ENCODE measurements at regions not wholly inside any gene's neighbourhood (a gene's known extent, or its start where the extent isn't known, plus 50 kb on each side); places are given as distances from the start of the nearest gene placed in this dataset.

DNA sequence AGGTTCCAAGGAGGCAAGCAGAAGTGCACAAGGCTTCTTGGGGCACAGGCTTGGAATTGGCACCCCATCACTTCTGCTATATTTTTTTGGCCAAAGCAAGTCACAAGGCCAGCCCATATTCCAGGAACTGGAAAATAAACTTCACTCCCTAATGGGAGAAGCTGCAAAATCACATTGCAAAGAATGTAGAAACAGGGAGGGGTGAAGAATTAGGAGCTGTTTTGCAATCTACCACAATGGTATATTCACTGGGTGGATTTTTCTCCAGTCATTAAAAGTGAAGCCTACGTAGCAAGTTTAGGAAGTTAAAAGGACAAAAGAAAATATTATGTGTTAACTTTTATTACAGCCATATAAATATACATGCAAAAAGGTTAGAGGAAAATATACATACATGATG lies 464.8 kb downstream of the COG6 start:
- 41 to 76% (median 49%) methylated on average over 1 of the region's 1 CpG for WGBS, 3 donors
- DNase-seq = no peak
- Histone ChIP-seq H3K27ac (no peak overlapping the region), H3K9me3 (no peaks in the 10 kb centered on the region), H3K27me3 (no peaks in the 10 kb centered on the region), H3K4me3 (no peak overlapping the region), H3K4me1 (ENCODE audit: insufficient read depth) (peaks cover 5% of the 10 kb centered on the region), H3K36me3 (no peaks in the 10 kb centered on the region)
- TF ChIP-seq EP300 (IDR thresholded peaks at IDR 0.05) (no peak), POLR2A (IDR thresholded peaks at IDR 0.05) (no peak)
- TF ChIP-seq, protein P1, sequence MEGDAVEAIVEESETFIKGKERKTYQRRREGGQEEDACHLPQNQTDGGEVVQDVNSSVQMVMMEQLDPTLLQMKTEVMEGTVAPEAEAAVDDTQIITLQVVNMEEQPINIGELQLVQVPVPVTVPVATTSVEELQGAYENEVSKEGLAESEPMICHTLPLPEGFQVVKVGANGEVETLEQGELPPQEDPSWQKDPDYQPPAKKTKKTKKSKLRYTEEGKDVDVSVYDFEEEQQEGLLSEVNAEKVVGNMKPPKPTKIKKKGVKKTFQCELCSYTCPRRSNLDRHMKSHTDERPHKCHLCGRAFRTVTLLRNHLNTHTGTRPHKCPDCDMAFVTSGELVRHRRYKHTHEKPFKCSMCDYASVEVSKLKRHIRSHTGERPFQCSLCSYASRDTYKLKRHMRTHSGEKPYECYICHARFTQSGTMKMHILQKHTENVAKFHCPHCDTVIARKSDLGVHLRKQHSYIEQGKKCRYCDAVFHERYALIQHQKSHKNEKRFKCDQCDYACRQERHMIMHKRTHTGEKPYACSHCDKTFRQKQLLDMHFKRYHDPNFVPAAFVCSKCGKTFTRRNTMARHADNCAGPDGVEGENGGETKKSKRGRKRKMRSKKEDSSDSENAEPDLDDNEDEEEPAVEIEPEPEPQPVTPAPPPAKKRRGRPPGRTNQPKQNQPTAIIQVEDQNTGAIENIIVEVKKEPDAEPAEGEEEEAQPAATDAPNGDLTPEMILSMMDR (IDR thresholded peaks at IDR 0.05) = no peak
- intact Hi-C loops (cut with DNase I) = no loop called here

DNA sequence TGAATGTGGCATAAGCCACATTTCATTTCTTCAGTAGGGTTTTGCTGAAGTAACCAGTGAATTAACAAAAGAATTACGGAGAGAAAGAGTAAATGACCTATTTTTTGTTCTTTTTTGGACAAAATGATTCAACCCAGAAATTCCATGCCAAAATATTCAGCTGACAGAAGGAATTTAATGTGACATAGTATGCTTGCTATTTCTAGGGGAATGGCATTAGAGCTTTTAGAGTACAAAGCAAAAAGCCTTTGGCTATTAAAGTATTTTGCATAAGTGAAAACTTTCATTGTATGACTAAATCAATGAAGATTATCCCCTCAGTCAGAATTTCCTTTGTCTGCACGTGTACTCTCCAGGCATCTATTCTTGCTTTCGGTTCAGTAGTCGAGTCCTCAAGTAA lies 465.3 kb downstream of the COG6 start:
- H3K27ac ChIP-seq = no peak overlapping the region
- H3K36me3 ChIP-seq = no peaks in the 10 kb centered on the region
- WGBS, 3 donors = 38 to 63% (median 41%) methylated on average over 4 of the region's 4 CpGs
- no peaks in the 10 kb centered on the region for H3K9me3 ChIP-seq
- no peak overlapping the region for H3K4me3 ChIP-seq
- H3K4me1 ChIP-seq (ENCODE audit: insufficient read depth) = peaks cover 3% of the 10 kb centered on the region
- TF ChIP-seq EP300 (IDR thresholded peaks at IDR 0.05) (no peak), POLR2A (IDR thresholded peaks at IDR 0.05) (no peak)
- intact Hi-C loops (cut with DNase I) = no loop called here
- no peaks in the 10 kb centered on the region for H3K27me3 ChIP-seq
- no peak for DNase-seq

DNA sequence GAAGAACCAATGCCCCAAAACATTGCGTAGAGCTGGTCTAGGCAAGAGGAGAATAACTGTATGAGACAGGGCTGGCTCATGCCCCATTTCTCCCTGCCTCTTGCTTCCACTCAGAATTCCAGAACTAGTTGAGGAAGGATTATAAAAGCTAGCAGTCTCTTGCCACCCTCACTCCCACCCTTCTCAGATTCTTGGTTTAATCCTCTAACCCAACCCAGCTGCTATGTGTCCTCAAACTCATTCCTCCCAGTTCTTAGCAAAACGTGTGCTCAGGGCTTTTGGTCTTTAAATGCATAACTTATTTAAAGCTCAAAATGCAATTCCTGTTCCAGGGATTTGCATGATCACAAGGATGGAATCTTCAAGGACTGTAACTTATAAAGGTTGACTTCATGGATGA lies 466.3 kb downstream of the COG6 start:
- intact Hi-C loops (cut with DNase I) = no loop called here
- TF ChIP-seq, protein P1 (IDR thresholded peaks at IDR 0.05) = no peak
- TF ChIP-seq EP300 (IDR thresholded peaks at IDR 0.05) = no peak
- TF ChIP-seq POLR2A (IDR thresholded peaks at IDR 0.05) = no peak
- WGBS, 3 donors = 69 to 76% (median 73%) methylated on average over 2 of the region's 2 CpGs

DNA sequence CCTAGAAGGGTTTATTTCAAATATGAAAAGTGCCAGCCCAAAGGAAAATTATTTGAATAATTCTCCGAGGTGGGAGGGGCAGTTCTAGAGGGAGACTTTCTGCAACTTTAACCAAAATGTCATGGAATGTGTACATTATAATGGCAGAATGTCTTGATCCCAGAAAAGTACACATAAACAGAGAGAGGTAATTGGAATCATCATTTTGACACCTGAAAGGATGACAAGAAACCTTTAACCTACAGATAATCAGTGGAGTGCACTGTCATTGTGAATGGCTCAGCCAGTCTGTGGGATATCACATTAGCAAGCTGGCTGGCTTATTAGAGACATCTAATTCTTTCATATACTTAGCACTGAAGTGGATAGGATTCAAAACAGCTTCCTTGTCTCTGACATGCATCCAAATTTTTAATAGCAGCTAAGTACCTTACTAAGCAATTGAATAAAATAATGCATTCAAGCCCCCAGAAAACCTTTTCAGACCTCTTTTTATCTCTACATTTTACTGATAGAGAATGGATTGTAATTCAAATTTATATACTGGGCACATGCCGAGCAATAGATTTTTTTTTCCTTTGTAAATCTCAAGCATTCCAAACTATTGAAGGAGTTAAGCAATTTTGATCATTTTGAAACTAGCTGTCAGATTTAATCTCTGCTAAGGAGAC lies 468.6 kb downstream of the COG6 start:
- Histone ChIP-seq H3K36me3 (no peaks in the 10 kb centered on the region), H3K27me3 (no peaks in the 10 kb centered on the region), H3K9me3 (no peaks in the 10 kb centered on the region), H3K27ac (no peak overlapping the region), H3K4me3 (no peak overlapping the region), H3K4me1 (ENCODE audit: insufficient read depth) (peaks cover 2% of the 10 kb centered on the region)
- DNase-seq = no peak
- TF ChIP-seq, protein P1 (IDR thresholded peaks at IDR 0.05) = no peak
- no peak for TF ChIP-seq EP300 (IDR thresholded peaks at IDR 0.05)
- no peak for TF ChIP-seq POLR2A (IDR thresholded peaks at IDR 0.05)
- 79 to 88% (median 80%) methylated on average over 2 of the region's 2 CpGs for WGBS, 3 donors
- intact Hi-C loops (cut with DNase I) = no loop called here

More for the DNA sequence above, 466.3 kb downstream of the COG6 start:
- Histone ChIP-seq H3K36me3 (no peaks in the 10 kb centered on the region), H3K4me1 (ENCODE audit: insufficient read depth) (peaks cover 2% of the 10 kb centered on the region), H3K27me3 (no peaks in the 10 kb centered on the region), H3K27ac (no peak overlapping the region), H3K9me3 (no peaks in the 10 kb centered on the region), H3K4me3 (no peak overlapping the region)
- DNase-seq = no peak

DNA sequence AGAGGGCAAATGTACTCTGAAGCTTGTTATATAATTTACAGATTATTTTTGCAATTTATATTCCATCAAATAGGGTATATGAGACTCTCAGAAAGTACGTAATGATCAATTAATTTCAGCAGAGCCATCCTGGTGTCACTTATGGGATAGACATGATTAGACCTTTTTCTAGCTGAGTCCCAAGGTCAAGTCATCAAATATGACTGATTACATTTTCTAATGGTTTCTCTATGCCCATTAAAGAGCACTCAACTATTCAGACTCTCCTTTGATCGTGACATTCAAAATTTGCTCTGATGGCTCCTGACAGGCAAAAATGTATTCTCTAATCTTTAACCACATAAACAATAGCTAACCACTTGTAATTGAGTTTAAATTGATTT lies 469.2 kb downstream of the COG6 start:
- 92 to 99% (median 97%) methylated on average over 2 of the region's 2 CpGs for WGBS, 3 donors
- no peaks in the 10 kb centered on the region for H3K36me3 ChIP-seq
- H3K4me1 ChIP-seq (ENCODE audit: insufficient read depth) = peaks cover 2% of the 10 kb centered on the region
- DNase-seq = no peak
- H3K4me3 ChIP-seq = no peak overlapping the region
- intact Hi-C loops (cut with DNase I) = no loop called here
- no peak overlapping the region for H3K27ac ChIP-seq
- no peaks in the 10 kb centered on the region for H3K27me3 ChIP-seq
- TF ChIP-seq, protein P1 (IDR thresholded peaks at IDR 0.05) = no peak
- no peak for TF ChIP-seq EP300 (IDR thresholded peaks at IDR 0.05)
- TF ChIP-seq POLR2A (IDR thresholded peaks at IDR 0.05) = no peak
- H3K9me3 ChIP-seq = no peaks in the 10 kb centered on the region
